Colonic mucosa (tissue), 4 donors: ENCODE measurements at regions not wholly inside any gene's neighbourhood (a gene's known extent, or its start where the extent isn't known, plus 50 kb on each side); places are given as distances from the start of the nearest gene placed in this dataset.

Experiments used
- DNase-seq: peaks from one replicate; pipeline ENCODE4 v3.0.0-alpha.2; 2020
- H3K27ac ChIP-seq: fragments of 200-600 bp; one replicate; pipeline ENCODE4 v1.8.0; 2021
- H3K27me3 ChIP-seq: fragments of 200-600 bp; one replicate; pipeline ENCODE4 v1.8.0; 2021
- H3K36me3 ChIP-seq: fragments of 200-600 bp; one replicate; pipeline ENCODE4 v1.8.0; 2021
- H3K4me1 ChIP-seq: fragments of 200-600 bp; one replicate; pipeline ENCODE4 v1.8.0; 2021; ENCODE audit warnings: mild to moderate bottlenecking
- H3K4me3 ChIP-seq: fragments of 200-600 bp; one replicate; pipeline ENCODE4 v1.8.0; 2021
- H3K9ac ChIP-seq, 2 donors: one replicate each; pipeline ENCODE4 v1.7.0; 2013; ENCODE audit warnings: control low read depth in 2 of 2, low read depth in 2 of 2, low read length in 2 of 2
- H3K9me3 ChIP-seq: fragments of 200-600 bp; one replicate; pipeline ENCODE4 v1.8.0; 2021
- intact Hi-C: fragments of 100-400 bp; cut with DNase I; formaldehyde crosslinking; loops from one replicate; pipeline ENCODE4 v1.14.1; 2022
- TF ChIP-seq, protein P1 (sequence below): fragments of 200-600 bp; IDR thresholded peaks from one replicate; pipeline ENCODE4 v1.8.0; 2022; ENCODE audit warnings: antibody characterized with exemption, mild to moderate bottlenecking
- donor health status: healthy.
- donor health status: DM: no; HTN: no; CAD: no.
- donor health status: DM: no; HTN: no; CAD: no.

DNA sequence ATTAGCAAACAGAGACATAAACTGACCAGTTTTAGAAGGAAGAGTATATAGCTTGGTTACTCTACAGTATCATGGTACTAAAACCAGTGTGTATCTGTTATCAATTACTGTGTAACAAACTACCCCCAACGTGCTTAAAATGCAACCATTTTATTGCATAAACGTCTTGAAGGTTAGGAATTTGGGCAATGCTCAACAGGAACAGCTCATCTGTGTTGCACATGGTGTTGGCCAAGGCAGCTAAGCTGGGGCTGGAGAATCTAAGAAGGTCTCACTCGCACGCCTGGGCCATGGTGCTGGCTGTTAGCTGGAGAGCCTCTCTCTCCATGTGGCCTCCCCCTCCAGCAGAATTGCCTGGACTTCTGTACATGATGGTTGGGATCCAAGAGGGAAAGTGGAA is 81.2 kb upstream of the THBS1 start:
- no peaks in the 10 kb centered on the region for H3K27me3 ChIP-seq
- no peak overlapping the region for H3K27ac ChIP-seq
- H3K9me3 ChIP-seq, result no peaks in the 10 kb centered on the region
- no peaks in the 10 kb centered on the region for H3K4me1 ChIP-seq
- no peak for DNase-seq
- H3K9ac ChIP-seq, result no peak overlapping the region
- no peak overlapping the region for H3K4me3 ChIP-seq
- H3K36me3 ChIP-seq, result no peaks in the 10 kb centered on the region
- TF ChIP-seq, protein P1, sequence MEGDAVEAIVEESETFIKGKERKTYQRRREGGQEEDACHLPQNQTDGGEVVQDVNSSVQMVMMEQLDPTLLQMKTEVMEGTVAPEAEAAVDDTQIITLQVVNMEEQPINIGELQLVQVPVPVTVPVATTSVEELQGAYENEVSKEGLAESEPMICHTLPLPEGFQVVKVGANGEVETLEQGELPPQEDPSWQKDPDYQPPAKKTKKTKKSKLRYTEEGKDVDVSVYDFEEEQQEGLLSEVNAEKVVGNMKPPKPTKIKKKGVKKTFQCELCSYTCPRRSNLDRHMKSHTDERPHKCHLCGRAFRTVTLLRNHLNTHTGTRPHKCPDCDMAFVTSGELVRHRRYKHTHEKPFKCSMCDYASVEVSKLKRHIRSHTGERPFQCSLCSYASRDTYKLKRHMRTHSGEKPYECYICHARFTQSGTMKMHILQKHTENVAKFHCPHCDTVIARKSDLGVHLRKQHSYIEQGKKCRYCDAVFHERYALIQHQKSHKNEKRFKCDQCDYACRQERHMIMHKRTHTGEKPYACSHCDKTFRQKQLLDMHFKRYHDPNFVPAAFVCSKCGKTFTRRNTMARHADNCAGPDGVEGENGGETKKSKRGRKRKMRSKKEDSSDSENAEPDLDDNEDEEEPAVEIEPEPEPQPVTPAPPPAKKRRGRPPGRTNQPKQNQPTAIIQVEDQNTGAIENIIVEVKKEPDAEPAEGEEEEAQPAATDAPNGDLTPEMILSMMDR, result no peak
- intact Hi-C loops, result no loop called here

DNA sequence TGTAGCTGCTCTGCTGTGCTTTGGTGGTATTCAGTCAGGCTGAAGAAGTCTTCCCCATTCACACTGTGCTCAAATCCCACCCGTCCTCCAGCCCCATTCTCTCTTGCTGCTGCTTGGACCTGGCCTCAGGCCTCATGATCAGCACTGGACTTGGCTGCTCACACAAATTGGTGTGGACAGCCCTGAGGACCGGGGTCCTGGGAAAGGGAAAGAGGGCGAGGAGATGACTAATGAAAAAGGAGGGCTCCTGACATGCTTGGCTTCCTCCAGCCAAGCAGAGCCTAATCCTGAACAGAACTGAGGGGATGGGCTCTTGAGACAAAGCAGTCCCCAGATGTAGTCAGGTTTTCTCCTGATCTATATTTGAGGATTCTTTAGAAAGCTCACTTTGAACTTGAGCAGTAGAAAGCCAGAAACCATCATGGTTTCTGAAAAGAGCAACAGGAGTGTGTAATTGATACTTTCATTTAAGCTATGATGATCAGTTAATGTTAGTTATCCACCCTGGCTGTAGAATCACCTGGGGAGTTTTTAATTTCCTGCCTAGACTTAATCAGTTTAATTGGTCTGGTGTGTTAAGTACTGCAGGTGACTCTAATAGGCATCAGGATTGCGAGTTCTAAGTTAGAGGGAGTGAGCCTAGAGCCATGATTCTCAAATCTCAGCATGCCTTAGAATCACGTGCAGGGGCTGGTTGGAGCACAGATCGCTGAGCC is 79.4 kb upstream of the THBS1 start:
- TF ChIP-seq, protein P1, result no peak
- intact Hi-C loops, result no loop called here
- Histone ChIP-seq H3K36me3 (no peaks in the 10 kb centered on the region), H3K27ac (no peak overlapping the region), H3K4me1 (no peaks in the 10 kb centered on the region), H3K9ac (no peak overlapping the region), H3K27me3 (no peaks in the 10 kb centered on the region), H3K4me3 (no peak overlapping the region), H3K9me3 (no peaks in the 10 kb centered on the region)
- DNase-seq, result no peak

DNA sequence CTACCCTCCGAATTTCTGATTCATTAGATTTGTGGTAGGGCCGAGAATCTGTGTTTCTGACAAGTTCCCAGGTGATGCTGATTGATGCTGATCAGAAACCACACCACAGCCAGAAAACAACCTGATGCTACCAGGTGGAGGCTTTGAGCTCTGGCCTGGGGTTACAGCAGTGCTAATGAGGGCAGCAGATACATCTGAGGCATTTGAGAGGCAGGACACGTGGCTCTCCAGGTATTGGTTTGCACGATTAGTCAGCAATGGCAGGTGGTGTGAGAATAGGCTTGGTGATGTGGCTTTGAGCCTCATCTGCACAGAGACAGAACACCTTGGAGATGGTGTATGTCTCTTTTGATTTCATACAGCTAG is 78.8 kb upstream of the THBS1 start:
- Histone ChIP-seq H3K36me3 (no peaks in the 10 kb centered on the region), H3K4me3 (no peak overlapping the region), H3K9ac (no peak overlapping the region), H3K27me3 (no peaks in the 10 kb centered on the region), H3K27ac (no peak overlapping the region), H3K4me1 (no peaks in the 10 kb centered on the region), H3K9me3 (no peaks in the 10 kb centered on the region)
- intact Hi-C loops, result no loop called here
- no peak for DNase-seq
- TF ChIP-seq, protein P1, result no peak

DNA sequence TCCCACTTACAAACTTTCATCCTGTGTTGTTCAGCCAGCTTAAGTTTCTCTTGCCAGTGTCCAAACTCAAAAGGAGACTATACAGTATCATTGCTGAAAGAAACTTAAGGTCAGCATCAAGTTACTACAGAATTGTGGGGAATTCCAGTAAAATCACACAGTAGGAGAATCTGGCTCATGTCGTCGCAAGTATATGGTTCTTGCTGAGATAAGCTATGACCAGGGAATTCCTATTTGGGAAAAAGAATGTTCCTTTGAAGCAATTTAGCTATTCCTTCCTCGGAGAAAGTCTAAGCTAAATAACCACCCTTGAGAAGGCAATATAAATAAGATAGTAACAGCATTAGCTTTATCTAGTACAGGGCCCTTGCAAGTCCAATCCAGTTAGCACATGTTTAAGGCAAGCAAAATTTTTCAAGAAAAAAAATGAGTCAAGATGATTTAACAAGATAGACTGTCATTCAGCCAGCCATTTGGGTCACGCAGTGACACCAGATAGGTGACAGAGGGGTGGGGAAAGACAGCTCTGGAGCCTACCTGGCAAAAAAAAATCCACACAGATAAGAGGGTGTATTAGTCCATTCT is 78.2 kb upstream of the THBS1 start:
- H3K27me3 ChIP-seq, result no peaks in the 10 kb centered on the region
- no peak overlapping the region for H3K9ac ChIP-seq
- DNase-seq, result no peak
- no peaks in the 10 kb centered on the region for H3K36me3 ChIP-seq
- intact Hi-C loops, result no loop called here
- H3K4me3 ChIP-seq, result no peak overlapping the region
- no peaks in the 10 kb centered on the region for H3K4me1 ChIP-seq
- H3K27ac ChIP-seq, result no peak overlapping the region
- no peaks in the 10 kb centered on the region for H3K9me3 ChIP-seq
- TF ChIP-seq, protein P1, result no peak

DNA sequence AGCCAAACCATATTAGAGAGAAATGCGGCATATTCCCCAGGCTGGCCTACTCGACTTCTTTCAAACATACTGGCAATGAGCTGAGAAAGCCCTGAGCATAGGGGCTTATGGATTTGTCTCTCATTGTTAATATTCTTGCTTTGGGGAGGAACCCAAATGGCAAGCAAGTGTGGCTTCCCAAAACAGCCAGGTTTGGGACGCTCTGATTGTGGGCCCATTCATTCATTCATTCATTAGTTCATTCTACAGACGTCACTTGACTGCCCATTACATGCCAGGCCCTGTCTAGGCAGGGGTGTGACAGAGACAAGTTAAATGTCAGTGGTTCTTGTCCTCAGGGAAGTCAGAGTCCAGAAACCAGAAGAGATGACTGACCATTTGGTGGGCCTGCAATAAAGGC is 77.4 kb upstream of the THBS1 start:
- Histone ChIP-seq H3K9ac (no peak overlapping the region), H3K4me1 (no peaks in the 10 kb centered on the region), H3K4me3 (no peak overlapping the region), H3K27me3 (no peaks in the 10 kb centered on the region), H3K9me3 (no peaks in the 10 kb centered on the region), H3K36me3 (no peaks in the 10 kb centered on the region), H3K27ac (no peak overlapping the region)
- no peak for DNase-seq
- intact Hi-C loops, result no loop called here
- TF ChIP-seq, protein P1, result no peak
